ENCODE measurements at regions not wholly inside any gene's neighbourhood (a gene's known extent, or its start where the extent isn't known, plus 50 kb on each side); places are given as distances from the start of the nearest gene placed in this dataset.

DNA sequence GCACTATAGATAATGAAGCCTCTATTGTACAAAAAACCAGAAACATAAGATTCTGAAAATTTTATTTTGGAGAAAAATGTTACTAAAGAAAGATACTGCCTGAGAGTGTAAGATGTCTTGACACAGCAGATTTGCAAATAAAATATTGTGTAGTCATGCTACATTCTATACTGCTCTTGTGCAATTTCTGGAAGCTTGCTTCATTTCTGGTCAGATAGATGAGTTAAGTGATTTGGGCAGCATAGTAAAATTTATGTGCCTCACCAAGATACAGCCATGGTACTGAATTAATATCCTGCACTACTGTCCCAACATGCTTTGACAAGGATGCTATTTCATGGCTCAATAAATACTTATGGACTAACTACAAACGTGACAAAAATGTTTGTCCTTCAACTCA is 55.1 kb upstream of the STARD13 start:
- FAIRE-seq (no peak), DNase-seq (ENCODE audit: insufficient read length, low spot score) (no peak)
- TF ChIP-seq, protein P1, sequence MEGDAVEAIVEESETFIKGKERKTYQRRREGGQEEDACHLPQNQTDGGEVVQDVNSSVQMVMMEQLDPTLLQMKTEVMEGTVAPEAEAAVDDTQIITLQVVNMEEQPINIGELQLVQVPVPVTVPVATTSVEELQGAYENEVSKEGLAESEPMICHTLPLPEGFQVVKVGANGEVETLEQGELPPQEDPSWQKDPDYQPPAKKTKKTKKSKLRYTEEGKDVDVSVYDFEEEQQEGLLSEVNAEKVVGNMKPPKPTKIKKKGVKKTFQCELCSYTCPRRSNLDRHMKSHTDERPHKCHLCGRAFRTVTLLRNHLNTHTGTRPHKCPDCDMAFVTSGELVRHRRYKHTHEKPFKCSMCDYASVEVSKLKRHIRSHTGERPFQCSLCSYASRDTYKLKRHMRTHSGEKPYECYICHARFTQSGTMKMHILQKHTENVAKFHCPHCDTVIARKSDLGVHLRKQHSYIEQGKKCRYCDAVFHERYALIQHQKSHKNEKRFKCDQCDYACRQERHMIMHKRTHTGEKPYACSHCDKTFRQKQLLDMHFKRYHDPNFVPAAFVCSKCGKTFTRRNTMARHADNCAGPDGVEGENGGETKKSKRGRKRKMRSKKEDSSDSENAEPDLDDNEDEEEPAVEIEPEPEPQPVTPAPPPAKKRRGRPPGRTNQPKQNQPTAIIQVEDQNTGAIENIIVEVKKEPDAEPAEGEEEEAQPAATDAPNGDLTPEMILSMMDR (IDR thresholded peaks at IDR 0.05; ENCODE audit: insufficient read depth, missing control alignments) = no peak

DNA sequence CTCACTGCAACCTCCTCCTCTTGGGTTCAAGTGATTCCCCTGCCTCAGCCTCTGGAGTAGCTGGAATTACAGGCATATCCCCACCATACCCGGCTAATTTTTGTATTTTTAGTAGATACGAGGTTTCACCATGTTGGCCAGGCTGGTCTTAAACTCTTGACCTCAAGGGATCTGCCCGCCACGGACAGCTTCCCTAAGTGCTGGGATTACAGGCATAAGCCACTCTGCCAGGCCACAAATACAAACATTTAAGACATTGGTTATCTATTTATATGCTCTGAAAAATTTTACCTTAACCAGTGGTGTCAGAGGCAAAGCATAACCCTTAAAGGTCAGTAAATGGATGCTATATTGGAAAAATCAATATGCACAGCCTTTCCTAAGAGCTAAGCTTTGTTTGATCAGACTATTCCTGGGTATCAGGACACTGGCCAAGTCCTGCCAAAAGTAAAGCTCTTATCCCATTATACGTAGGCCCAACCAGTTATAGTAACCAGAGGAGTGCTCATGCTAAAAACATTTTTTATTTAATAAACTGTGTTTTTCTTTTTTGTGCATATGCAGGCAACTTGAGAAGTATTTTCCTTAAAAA is 56.4 kb upstream of the STARD13 start:
- TF ChIP-seq, protein P1 (IDR thresholded peaks at IDR 0.05; ENCODE audit: insufficient read depth, missing control alignments) = no peak
- FAIRE-seq = no peak
- no peak for DNase-seq (ENCODE audit: insufficient read length, low spot score)

DNA sequence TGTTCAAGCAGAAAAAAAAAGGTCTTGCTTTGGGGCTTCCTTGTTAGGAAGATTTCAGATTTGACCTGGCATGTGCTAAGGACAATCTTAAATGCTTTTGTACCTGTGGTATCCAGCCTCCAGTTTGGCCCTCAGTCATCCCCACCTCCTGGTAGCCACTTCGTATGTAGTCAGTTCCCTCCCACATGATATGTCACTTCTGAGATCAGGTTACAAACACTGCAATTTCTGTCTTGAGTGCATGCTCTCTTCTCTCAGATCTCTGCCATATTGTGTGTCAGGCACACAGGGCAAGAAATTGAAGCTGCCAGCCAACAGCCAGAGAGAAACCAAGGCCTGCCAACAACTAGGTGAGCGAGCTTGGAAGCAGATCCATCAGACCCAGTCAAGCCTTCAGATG is 60.3 kb upstream of the STARD13 start:
- TF ChIP-seq, protein P1 (IDR thresholded peaks at IDR 0.05; ENCODE audit: insufficient read depth, missing control alignments) = no peak
- FAIRE-seq (no peak), DNase-seq (ENCODE audit: insufficient read length, low spot score) (no peak)

DNA sequence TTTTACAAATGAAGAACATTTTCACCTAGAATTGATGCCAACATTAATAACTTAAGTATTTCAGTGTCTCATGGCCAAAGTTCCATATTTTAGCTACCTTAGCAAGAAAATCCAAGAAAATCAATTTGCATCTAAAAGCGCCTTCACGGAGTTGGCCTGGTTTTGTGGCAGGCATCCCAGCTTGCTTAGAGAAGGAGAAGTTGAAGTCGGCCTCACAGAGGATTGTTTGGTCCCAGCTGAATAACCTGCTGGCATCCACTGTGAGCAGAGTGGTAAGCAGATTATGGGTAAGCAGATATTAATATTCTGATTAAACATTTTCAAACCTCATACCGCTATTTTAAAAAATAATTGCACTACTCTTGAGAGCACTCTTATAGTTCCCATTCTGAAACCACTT is 62.3 kb upstream of the STARD13 start:
- TF ChIP-seq, protein P1 (IDR thresholded peaks at IDR 0.05; ENCODE audit: insufficient read depth, missing control alignments) = no peak
- DNase-seq (ENCODE audit: insufficient read length, low spot score) (no peak), FAIRE-seq (no peak)

DNA sequence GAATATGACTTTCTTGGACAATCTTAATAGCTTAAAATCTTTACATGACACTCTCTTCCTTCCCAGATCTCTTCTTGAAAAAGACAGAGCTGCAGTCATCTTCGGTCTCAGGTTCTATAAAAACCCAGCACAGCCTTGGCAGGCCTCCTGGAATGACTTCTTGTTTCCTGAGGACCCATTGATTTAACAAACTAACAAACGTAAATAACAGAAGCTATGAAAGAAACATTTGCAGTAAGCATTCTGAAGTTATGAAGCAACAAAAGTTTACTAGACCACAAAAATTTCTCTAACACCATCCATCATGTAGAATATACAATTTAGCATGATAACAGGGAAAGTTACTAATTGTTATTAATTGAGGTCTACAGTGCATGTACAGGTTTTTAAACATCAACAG is 62.8 kb upstream of the STARD13 start:
- DNase-seq (ENCODE audit: insufficient read length, low spot score) = no peak
- FAIRE-seq = no peak
- TF ChIP-seq, protein P1 (IDR thresholded peaks at IDR 0.05; ENCODE audit: insufficient read depth, missing control alignments) = no peak

DNA sequence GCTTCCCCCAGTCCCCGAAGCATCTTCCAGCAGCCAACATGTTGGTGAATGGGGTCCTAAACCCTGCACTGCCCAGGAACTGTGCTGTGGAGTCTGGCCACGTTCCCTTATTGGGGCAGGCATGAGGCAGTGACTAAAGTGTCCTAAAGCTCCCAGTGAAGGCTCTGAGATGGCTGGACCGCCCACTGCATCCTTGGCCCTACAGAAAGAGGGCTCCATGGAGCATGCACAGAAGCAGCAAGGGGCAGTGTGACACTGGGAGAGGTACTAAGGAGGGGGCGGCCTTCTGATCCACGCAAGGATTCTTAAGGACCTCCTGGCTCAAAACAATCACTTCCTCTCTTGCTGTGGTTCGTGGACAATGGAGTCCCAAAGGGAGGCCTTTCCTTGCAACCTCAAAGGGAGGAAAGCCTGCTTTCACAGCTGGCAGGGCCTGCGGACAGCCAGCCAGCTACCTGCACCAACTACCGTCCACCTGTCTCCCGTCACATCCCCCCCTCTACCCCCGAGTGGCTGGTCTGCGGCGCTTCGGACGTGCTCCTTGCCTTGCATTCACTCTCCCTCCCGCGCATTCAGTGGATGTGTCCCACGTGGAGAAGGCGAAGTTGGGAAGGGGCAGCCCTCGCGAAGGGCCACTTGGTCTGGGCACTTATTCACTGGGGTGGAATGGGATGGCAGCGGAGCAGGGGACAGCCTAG is 63.9 kb upstream of the STARD13 start:
- no peak for DNase-seq (ENCODE audit: insufficient read length, low spot score)
- FAIRE-seq = no peak

More for the DNA sequence above, 63.9 kb upstream of the STARD13 start:
- TF ChIP-seq, protein P1 (IDR thresholded peaks at IDR 0.05; ENCODE audit: insufficient read depth, missing control alignments) = no peak

All from D721Med (cell line).